AG09309 (cell line): ENCODE measurements at regions not wholly inside any gene's neighbourhood (a gene's known extent, or its start where the extent isn't known, plus 50 kb on each side); places are given as distances from the start of the nearest gene placed in this dataset.

Experiments
- DNase-seq: peaks from one replicate; pipeline ENCODE4 v3.0.0-alpha.2; 2010; ENCODE audit warnings: low read depth
- H3K4me3 ChIP-seq: 2 replicates; pipeline ENCODE4 v1.5.1; 2011; ENCODE audit warnings: mild to moderate bottlenecking, low read depth, low read length, moderate library complexity; ENCODE audit not compliant: control insufficient read depth
- TF ChIP-seq, protein P1 (sequence below): IDR thresholded peaks from 2 replicates; pipeline ENCODE4 v1.5.1; 2011; ENCODE audit warnings: mild to moderate bottlenecking, low read depth, low read length, inconsistent platforms; ENCODE audit not compliant: insufficient read depth, control insufficient read depth; ENCODE audit errors: missing control alignments

GRCh38 chr9:38120961-38121360 lies 51.9 kb upstream of the SHB start:
- TF ChIP-seq, protein P1, sequence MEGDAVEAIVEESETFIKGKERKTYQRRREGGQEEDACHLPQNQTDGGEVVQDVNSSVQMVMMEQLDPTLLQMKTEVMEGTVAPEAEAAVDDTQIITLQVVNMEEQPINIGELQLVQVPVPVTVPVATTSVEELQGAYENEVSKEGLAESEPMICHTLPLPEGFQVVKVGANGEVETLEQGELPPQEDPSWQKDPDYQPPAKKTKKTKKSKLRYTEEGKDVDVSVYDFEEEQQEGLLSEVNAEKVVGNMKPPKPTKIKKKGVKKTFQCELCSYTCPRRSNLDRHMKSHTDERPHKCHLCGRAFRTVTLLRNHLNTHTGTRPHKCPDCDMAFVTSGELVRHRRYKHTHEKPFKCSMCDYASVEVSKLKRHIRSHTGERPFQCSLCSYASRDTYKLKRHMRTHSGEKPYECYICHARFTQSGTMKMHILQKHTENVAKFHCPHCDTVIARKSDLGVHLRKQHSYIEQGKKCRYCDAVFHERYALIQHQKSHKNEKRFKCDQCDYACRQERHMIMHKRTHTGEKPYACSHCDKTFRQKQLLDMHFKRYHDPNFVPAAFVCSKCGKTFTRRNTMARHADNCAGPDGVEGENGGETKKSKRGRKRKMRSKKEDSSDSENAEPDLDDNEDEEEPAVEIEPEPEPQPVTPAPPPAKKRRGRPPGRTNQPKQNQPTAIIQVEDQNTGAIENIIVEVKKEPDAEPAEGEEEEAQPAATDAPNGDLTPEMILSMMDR = no peak
- no peak for DNase-seq

DNA sequence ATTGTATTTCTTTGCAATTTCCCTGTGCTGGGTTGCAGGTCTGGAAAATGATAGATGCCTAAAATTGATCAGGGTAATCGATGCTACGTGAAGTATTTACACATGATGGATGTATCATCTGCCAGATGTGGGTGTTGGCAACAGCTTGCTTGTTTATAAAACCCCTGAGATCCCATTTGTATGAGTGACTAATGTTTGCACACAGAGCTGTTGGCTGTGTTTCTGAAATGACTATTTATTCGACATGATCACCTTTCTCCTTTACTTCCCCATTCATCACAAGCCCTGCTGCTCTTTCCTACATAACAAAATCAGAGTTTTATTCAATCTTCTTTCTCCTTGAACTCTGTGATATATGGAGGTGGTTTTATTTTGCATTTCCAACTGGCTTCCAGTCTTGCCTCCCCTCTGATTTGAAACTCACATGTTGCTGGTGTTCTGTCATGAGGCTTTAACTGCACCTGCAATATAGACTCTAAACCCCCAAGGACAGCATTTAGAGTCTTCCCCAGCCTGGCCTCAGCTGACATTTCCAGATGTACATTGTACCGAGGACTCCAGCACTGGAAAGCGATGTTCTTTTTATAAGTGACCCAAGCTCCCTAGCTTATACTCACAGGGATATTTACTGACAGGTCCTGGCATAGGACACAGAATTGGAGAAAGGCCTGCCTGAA lies 50.7 kb upstream of the SHB start:
- TF ChIP-seq, protein P1 = no peak
- no peak overlapping the region for H3K4me3 ChIP-seq
- DNase-seq = no peak

More at GRCh38 chr9:38120961-38121360, 51.9 kb upstream of the SHB start:
- H3K4me3 ChIP-seq = no peak overlapping the region

DNA sequence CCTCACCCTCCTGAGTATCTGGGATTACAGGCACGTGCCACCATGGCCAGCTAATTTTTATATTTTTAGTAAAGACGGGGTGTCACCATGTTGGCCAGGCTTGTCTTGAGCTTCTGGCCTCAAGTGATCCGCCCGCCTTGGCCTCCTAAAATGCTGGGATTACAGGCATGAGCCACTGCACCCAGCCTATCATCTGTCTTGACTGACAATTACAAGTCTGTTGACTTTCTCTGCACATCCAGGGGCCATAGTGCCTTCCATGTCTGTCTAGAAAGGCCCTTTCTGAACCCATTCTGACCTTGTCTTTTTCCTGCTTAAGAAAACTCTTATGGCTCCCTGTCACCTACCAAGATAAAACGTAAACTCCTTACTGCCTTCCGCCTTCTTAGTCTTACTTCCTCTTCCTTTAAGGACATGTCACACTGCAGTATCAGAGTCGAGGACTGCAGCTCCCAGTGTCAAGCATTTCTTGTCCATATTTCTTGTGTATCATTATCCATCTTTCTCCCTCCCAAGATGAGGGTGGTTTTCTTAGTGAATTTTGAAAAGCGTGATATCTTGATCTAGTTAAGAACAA lies 49.9 kb upstream of the SHB start:
- DNase-seq = no peak
- H3K4me3 ChIP-seq = no peak overlapping the region
- TF ChIP-seq, protein P1 = no peak
